PC-9 (cell line): ENCODE measurements at regions not wholly inside any gene's neighbourhood (a gene's known extent, or its start where the extent isn't known, plus 50 kb on each side); places are given as distances from the start of the nearest gene placed in this dataset.

Source experiments
- BruUV-seq: library from RNA; stranded (reverse); fragments of 400-500 nt; replicated peaks from 2 replicates; lab custom pipeline; 2021; lab: Mats Ljungman, UMichigan
- CTCF ChIA-PET: fragments of 300-600 bp; sonication (Branson Sonifier 250); formaldehyde crosslinking; loops from one replicate; lab custom pipeline; 2022; ENCODE audit warnings: antibody characterized with exemption; lab: Charles Lee
- POLR2A ChIA-PET: fragments of 300-600 bp; sonication (Branson Sonifier 250); formaldehyde crosslinking; loops from one replicate; lab custom pipeline; 2022; ENCODE audit warnings: antibody characterized with exemption; ENCODE audit not compliant: unreplicated experiment; lab: Charles Lee
- DNase-seq, 2 experiments: peaks; one replicate each; pipeline versions ENCODE4 v3.0.0 to v3.0.0-alpha.2; 2015 to 2022; ENCODE audit warnings: mixed read lengths in 1 of 2
- H2AFZ ChIP-seq: fragments of 200-600 bp; sonication (generic); 2 replicates; pipeline ENCODE4 v1.8.1; 2017; ENCODE audit warnings: antibody characterized with exemption
- H3F3A ChIP-seq: fragments of 200-600 bp; sonication (generic); 2 replicates; pipeline ENCODE4 v1.8.1; 2017; ENCODE audit warnings: antibody characterized with exemption, mild to moderate bottlenecking, low read depth; ENCODE audit not compliant: insufficient read depth
- H3K27ac ChIP-seq: fragments of 200-600 bp; sonication (generic); 2 replicates; pipeline ENCODE4 v1.6.1; 2016; ENCODE audit warnings: mixed run types
- H3K27me3 ChIP-seq: fragments of 200-600 bp; sonication (generic); 2 replicates; pipeline ENCODE4 v1.6.1; 2016; ENCODE audit warnings: low read depth, mixed run types; ENCODE audit not compliant: insufficient read depth
- H3K36me3 ChIP-seq: fragments of 200-600 bp; sonication (generic); 2 replicates; pipeline ENCODE4 v1.6.1; 2016; ENCODE audit warnings: low read depth, mixed run types
- H3K4me1 ChIP-seq: fragments of 200-600 bp; sonication (generic); replicated peaks from 2 replicates; pipeline ENCODE4 v1.6.1; 2016; ENCODE audit warnings: mixed run types; ENCODE audit not compliant: insufficient read depth
- H3K4me2 ChIP-seq: fragments of 200-600 bp; sonication (generic); 2 replicates; pipeline ENCODE4 v1.6.1; 2017; ENCODE audit warnings: mixed run types
- H3K4me3 ChIP-seq: fragments of 200-600 bp; sonication (generic); 2 replicates; pipeline ENCODE4 v1.6.1; 2016; ENCODE audit warnings: mixed run types
- H3K79me2 ChIP-seq: fragments of 200-600 bp; sonication (generic); 2 replicates; pipeline ENCODE4 v1.6.1; 2017; ENCODE audit warnings: low read depth, mixed run types
- H3K9me2 ChIP-seq: fragments of 200-600 bp; sonication (generic); 2 replicates; pipeline ENCODE4 v1.8.1; 2017; ENCODE audit warnings: mild to moderate bottlenecking; ENCODE audit not compliant: insufficient read depth
- H3K9me3 ChIP-seq: fragments of 200-600 bp; sonication (generic); 2 replicates; pipeline ENCODE4 v1.8.1; 2016; ENCODE audit warnings: low read depth; ENCODE audit not compliant: insufficient read depth
- H4K20me1 ChIP-seq: fragments of 200-600 bp; sonication (generic); 2 replicates; pipeline ENCODE4 v1.8.1; 2017; ENCODE audit not compliant: insufficient read depth
- CTCF ChIP-seq: fragments of 200-600 bp; sonication (generic); conservative IDR thresholded peaks from 2 replicates; pipeline ENCODE4 v1.6.1; 2017; ENCODE audit warnings: mixed run types, antibody characterized with exemption, mild to moderate bottlenecking, moderate library complexity
- EZH2 ChIP-seq: fragments of 200-600 bp; sonication (generic); IDR thresholded peaks from 2 replicates; pipeline ENCODE4 v1.8.0; 2017; ENCODE audit warnings: antibody characterized with exemption, low read depth
- intact Hi-C: fragments of 100-400 bp; cut with micrococcal nuclease; formaldehyde crosslinking; loops from one replicate; pipeline ENCODE4 v1.10.0; 2022; ENCODE audit not compliant: unreplicated experiment

- H3K4me1 ChIP-seq: no peaks in the 10 kb centered on the region
- H3K27ac ChIP-seq: no peak overlapping the region
- no peaks in the 10 kb centered on the region for H3K9me3 ChIP-seq
- no peaks in the 10 kb centered on the region for H3K36me3 ChIP-seq
- H3K4me3 ChIP-seq: no peak overlapping the region
- H3F3A ChIP-seq: no peaks in the 10 kb centered on the region
- no peak overlapping the region for H2AFZ ChIP-seq
- POLR2A ChIA-PET: no interaction called here
- H3K79me2 ChIP-seq: no peaks in the 10 kb centered on the region
- no TSS peak for BruUV-seq
- no peak for TF ChIP-seq EZH2
- TF ChIP-seq CTCF: no peak
- H3K27me3 ChIP-seq: peaks cover 33% of the 10 kb centered on the region; the same call in 1 of the 2 replicates
- no peak overlapping the region for H3K4me2 ChIP-seq
- CTCF ChIA-PET: interaction anchor here (0.7 kb wide), 1 partner anchor 13 kb away, joined by 3 read pairs; no protein-coding TSS in a partner anchor
- H3K9me2 ChIP-seq: no peaks in the 10 kb centered on the region
- no peak for DNase-seq
- intact Hi-C loops: no loop called here
- H4K20me1 ChIP-seq: no peaks in the 10 kb centered on the region
Observed at GRCh38 chr1:101323535-101323934, 86.7 kb downstream of the S1PR1 start.

- H3K27me3 ChIP-seq: peaks cover 33% of the 10 kb centered on the region; the same call in 1 of the 2 replicates
- no peaks in the 10 kb centered on the region for H3K36me3 ChIP-seq
- no peak overlapping the region for H2AFZ ChIP-seq
- no peak overlapping the region for H3K4me2 ChIP-seq
- BruUV-seq: no TSS peak
- H3F3A ChIP-seq: no peaks in the 10 kb centered on the region
- no peak overlapping the region for H3K4me3 ChIP-seq
- no peaks in the 10 kb centered on the region for H3K79me2 ChIP-seq
- H4K20me1 ChIP-seq: no peaks in the 10 kb centered on the region
- POLR2A ChIA-PET: no interaction called here
- no peak for DNase-seq
- intact Hi-C loops: no loop called here
- no peaks in the 10 kb centered on the region for H3K9me3 ChIP-seq
- no peak overlapping the region for H3K27ac ChIP-seq
- CTCF ChIA-PET: no interaction called here
- no peaks in the 10 kb centered on the region for H3K4me1 ChIP-seq
- TF ChIP-seq EZH2: no peak
- TF ChIP-seq CTCF: no peak
- H3K9me2 ChIP-seq: no peaks in the 10 kb centered on the region
Observed at GRCh38 chr1:101325144-101325543, 88.3 kb downstream of the S1PR1 start.

- DNase-seq: no peak
- no peaks in the 10 kb centered on the region for H3K79me2 ChIP-seq
- no peaks in the 10 kb centered on the region for H3F3A ChIP-seq
- intact Hi-C loops: no loop called here
- no peak overlapping the region for H3K4me2 ChIP-seq
- no peak overlapping the region for H3K27ac ChIP-seq
- no peak overlapping the region for H2AFZ ChIP-seq
- no peaks in the 10 kb centered on the region for H3K4me1 ChIP-seq
- no peaks in the 10 kb centered on the region for H3K9me3 ChIP-seq
- ChIA-PET POLR2A (no interaction called here), CTCF (no interaction called here)
- no peaks in the 10 kb centered on the region for H4K20me1 ChIP-seq
- no peak overlapping the region for H3K4me3 ChIP-seq
- TF ChIP-seq EZH2: no peak
- no peaks in the 10 kb centered on the region for H3K9me2 ChIP-seq
- peaks cover 9% of the 10 kb centered on the region for H3K27me3 ChIP-seq
- H3K36me3 ChIP-seq: no peaks in the 10 kb centered on the region
- BruUV-seq: no TSS peak
Observed at GRCh38 chr1:101330427-101331130, 93.8 kb downstream of the S1PR1 start.

- Histone ChIP-seq H3K27ac (no peak overlapping the region), H3K27me3 (peaks cover 4% of the 10 kb centered on the region; the same call in 1 of the 2 replicates), H4K20me1 (no peaks in the 10 kb centered on the region), H3F3A (no peaks in the 10 kb centered on the region), H3K4me2 (no peak overlapping the region), H2AFZ (no peak overlapping the region), H3K9me3 (no peaks in the 10 kb centered on the region), H3K4me1 (no peaks in the 10 kb centered on the region), H3K9me2 (no peaks in the 10 kb centered on the region), H3K36me3 (no peaks in the 10 kb centered on the region), H3K79me2 (no peaks in the 10 kb centered on the region), H3K4me3 (no peak overlapping the region)
- BruUV-seq: no TSS peak
- TF ChIP-seq CTCF (no peak), EZH2 (no peak)
- ChIA-PET POLR2A (no interaction called here), CTCF (no interaction called here)
- intact Hi-C loops: no loop called here
- DNase-seq: no peak
Observed at GRCh38 chr1:101331794-101332193, 95.0 kb downstream of the S1PR1 start.
